ENCODE measurements at regions not wholly inside any gene's neighbourhood (a gene's known extent, or its start where the extent isn't known, plus 50 kb on each side); places are given as distances from the start of the nearest gene placed in this dataset.

DNA sequence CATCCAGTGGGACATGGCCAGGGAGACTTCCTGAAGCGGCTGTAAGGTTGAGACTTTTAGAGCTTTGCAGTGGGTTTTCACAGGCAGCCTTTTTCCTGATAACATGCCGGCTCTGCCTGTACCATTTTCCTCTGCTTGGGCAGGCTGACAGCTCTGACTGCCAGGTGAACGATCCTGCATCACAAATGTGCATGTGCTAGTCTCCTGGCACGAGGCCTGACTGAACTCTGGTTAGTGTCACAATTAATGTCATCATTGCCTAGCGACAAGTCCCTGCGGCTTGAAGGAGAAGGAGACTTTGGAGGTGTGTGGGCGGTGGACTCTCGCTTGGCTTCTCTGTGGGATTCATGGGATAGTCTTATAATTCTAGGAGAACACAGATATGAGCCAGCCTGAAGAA lies 783.6 kb upstream of the TSPY4 start:
- intact Hi-C loops (cut with DNase I) = no loop called here
- peak in 1 of 4 donors; percentile 13 for TF ChIP-seq POLR2AphosphoS5 (IDR thresholded peaks at IDR 0.05)
- no peak for TF ChIP-seq CTCF (IDR thresholded peaks at IDR 0.05)
- WGBS, 2 donors = 83 to 93% methylated on average over 8 of the region's 8 CpGs
- Histone ChIP-seq H3K9me3 (no peaks in the 10 kb centered on the region), H3K4me1 (no peaks in the 10 kb centered on the region), H3K4me3 (no peak overlapping the region), H3K36me3 (no peaks in the 10 kb centered on the region), H3K27ac (no peak overlapping the region), H3K27me3 (no peaks in the 10 kb centered on the region)
- DNase-seq = no peak

GRCh38 chrY:8561385-8561784 lies 775.9 kb upstream of the TSPY4 start:
- TF ChIP-seq CTCF (IDR thresholded peaks at IDR 0.05) = no peak
- no peak for TF ChIP-seq POLR2A (IDR thresholded peaks at IDR 0.05)
- no peak for TF ChIP-seq EP300 (IDR thresholded peaks at IDR 0.05)
- TF ChIP-seq POLR2AphosphoS5 (IDR thresholded peaks at IDR 0.05) = no peak
- Histone ChIP-seq H3K4me3 (no peak overlapping the region), H3K9me3 (no peaks in the 10 kb centered on the region), H3K4me1 (no peaks in the 10 kb centered on the region), H3K27ac (no peak overlapping the region), H3K36me3 (no peaks in the 10 kb centered on the region), H3K27me3 (no peaks in the 10 kb centered on the region)
- 9 to 32% methylated on average over 2 of the region's 2 CpGs for whole genome bisulfite sequencing, 2 donors
- DNase-seq = no peak
- intact Hi-C loops (cut with DNase I) = no loop called here

GRCh38 chrY:8562456-8563090 lies 774.7 kb upstream of the TSPY4 start:
- Histone ChIP-seq H3K27ac (no peak overlapping the region), H3K4me1 (no peaks in the 10 kb centered on the region), H3K4me3 (no peak overlapping the region), H3K27me3 (no peaks in the 10 kb centered on the region), H3K9me3 (no peaks in the 10 kb centered on the region), H3K36me3 (no peaks in the 10 kb centered on the region)
- WGBS, 2 donors = 77 to 88% methylated on average over 8 of the region's 8 CpGs
- TF ChIP-seq POLR2AphosphoS5 (IDR thresholded peaks at IDR 0.05) (no peak), CTCF (IDR thresholded peaks at IDR 0.05) (no peak), EP300 (IDR thresholded peaks at IDR 0.05) (no peak), POLR2A (IDR thresholded peaks at IDR 0.05) (no peak)
- no peak for DNase-seq
- intact Hi-C loops (cut with DNase I) = no loop called here

GRCh38 chrY:8564421-8564820 lies 772.8 kb upstream of the TSPY4 start:
- intact Hi-C loops (cut with DNase I) = no loop called here

More at GRCh38 chrY:8564421-8564820, 772.8 kb upstream of the TSPY4 start:
- no peak for TF ChIP-seq POLR2A (IDR thresholded peaks at IDR 0.05)
- TF ChIP-seq CTCF (IDR thresholded peaks at IDR 0.05) = no peak
- no peak for TF ChIP-seq EP300 (IDR thresholded peaks at IDR 0.05)
- no peak for TF ChIP-seq POLR2AphosphoS5 (IDR thresholded peaks at IDR 0.05)
- Histone ChIP-seq H3K27me3 (no peaks in the 10 kb centered on the region), H3K36me3 (no peaks in the 10 kb centered on the region), H3K9me3 (no peaks in the 10 kb centered on the region), H3K27ac (no peak overlapping the region), H3K4me1 (no peaks in the 10 kb centered on the region), H3K4me3 (no peak overlapping the region)
- DNase-seq = no peak
- WGBS, 2 donors = 93 to 97% methylated on average over 3 of the region's 3 CpGs

Data from sigmoid colon (tissue), 6 donors.